Spleen (tissue), 11 donors: ENCODE measurements at regions not wholly inside any gene's neighbourhood (a gene's known extent, or its start where the extent isn't known, plus 50 kb on each side); places are given as distances from the start of the nearest gene placed in this dataset.

Experiments used
- DNase-seq: peaks from one replicate; pipeline ENCODE4 v3.0.0-alpha.2; 2020
- H3K27ac ChIP-seq, 8 donors: fragments of 200-600 bp; sonication (generic) in 7 of 8; 1 replicate in 4 of 8; 2 replicates in 4 of 8; pipeline versions ENCODE4 v1.5.0 to v1.8.0; 2016 to 2021; ENCODE audit warnings: inconsistent platforms in 4 of 8, mild to moderate bottlenecking in 4 of 8, moderate library complexity in 1 of 8
- H3K27me3 ChIP-seq, 7 donors: fragments of 200-600 bp; sonication (generic) in 6 of 7; replicated peaks in 1 of 7; 1 replicate in 4 of 7; 2 replicates in 3 of 7; pipeline versions ENCODE4 v1.5.0 to v1.8.0; 2016 to 2021; ENCODE audit warnings: inconsistent platforms in 3 of 7, mild to moderate bottlenecking in 1 of 7
- H3K36me3 ChIP-seq, 6 donors: fragments of 200-600 bp; sonication (generic) in 5 of 6; 1 replicate in 4 of 6; 2 replicates in 2 of 6; pipeline versions ENCODE4 v1.5.0 to v1.8.0; 2016 to 2021; ENCODE audit warnings: inconsistent platforms in 2 of 6
- H3K4me1 ChIP-seq, 6 donors: fragments of 200-600 bp; sonication (generic) in 5 of 6; 1 replicate in 3 of 6; 2 replicates in 3 of 6; pipeline versions ENCODE4 v1.5.0 to v1.8.0; 2016 to 2021; ENCODE audit warnings: inconsistent platforms in 3 of 6
- H3K4me3 ChIP-seq, 8 donors: fragments of 200-600 bp; sonication (generic) in 7 of 8; 1 replicate in 4 of 8; 2 replicates in 4 of 8; pipeline versions ENCODE4 v1.5.0 to v1.8.0; 2016 to 2021; ENCODE audit warnings: inconsistent platforms in 4 of 8, mild to moderate bottlenecking in 4 of 8, moderate library complexity in 2 of 8
- H3K9me3 ChIP-seq, 8 donors: fragments of 200-600 bp; sonication (generic) in 7 of 8; 1 replicate in 4 of 8; 2 replicates in 4 of 8; pipeline versions ENCODE4 v1.5.0 to v1.8.0; 2016 to 2021; ENCODE audit warnings: inconsistent platforms in 4 of 8
- POLR2A ChIP-seq, 3 donors: fragments of 450-650 bp; IDR thresholded peaks; one replicate each; pipeline ENCODE4 v1.5.1; 2017; ENCODE audit warnings: antibody characterized with exemption in 3 of 3, mild to moderate bottlenecking in 1 of 3
- POLR2AphosphoS5 ChIP-seq, 3 donors: sonication (generic); formaldehyde crosslinking; IDR thresholded peaks; one replicate each; pipeline ENCODE4 v1.5.1; 2017; ENCODE audit warnings: antibody characterized with exemption in 3 of 3
- WGBS, 5 donors: extraction: QIAGEN DNeasy Blood & Tissue Kit in 3 of 5; methylation state at CpG; one replicate each; pipeline versions ENCODE4 v1.1.5 to v1.1.7; 2013 to 2018; 5-methylcytosine and 5-hydroxymethylcytosine counted together
- intact Hi-C: fragments of 100-400 bp; cut with DNase I; formaldehyde crosslinking; loops from one replicate; pipeline ENCODE4 v1.15.0; 2023; ENCODE audit warnings: low total_unique reads
- TF ChIP-seq, protein P1 (sequence below), 11 experiments: fragments of 200-600 bp in 7 of 11; fragments of 450-650 bp in 4 of 11; sonication (generic) in 4 of 11; IDR thresholded peaks in 8 of 11; conservative IDR thresholded peaks in 3 of 11; 1 replicate in 7 of 11; 2 replicates in 4 of 11; pipeline versions ENCODE4 v1.4.0 to v1.8.0; 2016 to 2021; ENCODE audit warnings: antibody characterized with exemption in 11 of 11, inconsistent platforms in 4 of 11, mild to moderate bottlenecking in 1 of 11
- donor health status: healthy with polysubstance abuse.
- donor health status: DM: no; HTN: no; CAD: no; lungs with moderate emphysema.
- donor health status: DM: no; HTN: no; CAD: no.
- donor health status: Bipolar disorder and iron deficiency.
- donor health status: healthy.
- donor health status: DM: no; HTN: no; CAD: no.
- donor health status: DM: yes; HTN: yes; CAD: no.

DNA sequence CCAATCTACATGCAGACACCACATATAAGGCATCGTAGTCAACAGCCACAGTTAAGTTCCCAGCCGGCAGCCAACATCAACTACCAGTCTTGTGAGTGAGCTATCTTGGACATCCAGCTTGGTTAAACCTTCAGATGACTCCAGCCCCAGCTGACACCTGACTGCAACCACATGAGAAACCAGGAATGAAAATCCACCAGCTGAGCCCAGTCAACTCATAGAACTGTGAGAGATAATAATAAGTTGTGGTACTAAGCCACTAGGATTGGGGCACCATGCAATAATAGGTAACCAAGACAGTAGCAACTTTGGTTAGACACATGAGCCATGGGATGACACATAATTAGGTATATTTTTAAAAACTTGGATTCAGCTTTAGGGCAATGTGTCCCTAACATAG is 188.1 kb upstream of the BCOR start:
- WGBS, 5 donors, result 84 to 100% (median 96%) methylated on average over 1 to 2 of the region's 2 CpGs
- H3K36me3 ChIP-seq, result no peaks in the 10 kb centered on the region
- intact Hi-C loops, result no loop called here

DNA sequence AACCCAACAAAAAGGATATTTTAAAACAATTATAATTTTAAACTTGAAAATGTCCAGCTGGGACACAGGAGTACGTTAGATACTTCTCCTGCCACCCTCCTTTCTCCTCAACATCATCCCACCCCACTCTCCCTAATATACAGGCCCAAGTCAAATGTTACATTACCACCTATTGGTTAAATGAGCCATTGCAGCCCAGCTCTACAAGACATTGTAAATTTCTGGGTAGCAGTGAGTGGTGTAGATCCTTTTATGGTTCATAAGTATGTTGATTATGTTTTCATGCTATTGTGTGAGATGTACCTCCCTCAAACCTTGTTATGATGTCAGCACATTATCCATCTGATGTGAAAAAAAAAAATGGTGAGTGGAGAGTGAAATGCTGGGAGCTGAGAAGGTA is 187.1 kb upstream of the BCOR start:
- Histone ChIP-seq H3K9me3 (peaks cover 0 to 30% (median 9%) of the 10 kb centered on the region in 8 donors), H3K27me3 (no peaks in the 10 kb centered on the region), H3K4me3 (no peak overlapping the region), H3K27ac (no peak overlapping the region), H3K36me3 (no peaks in the 10 kb centered on the region), H3K4me1 (peaks cover 0 to 12% (median 4%) of the 10 kb centered on the region in 6 donors)
- no peak for DNase-seq
- WGBS, 5 donors, result 45 to 100% (median 76%) methylated on average over 1 of the region's 1 CpG
- TF ChIP-seq, protein P1, sequence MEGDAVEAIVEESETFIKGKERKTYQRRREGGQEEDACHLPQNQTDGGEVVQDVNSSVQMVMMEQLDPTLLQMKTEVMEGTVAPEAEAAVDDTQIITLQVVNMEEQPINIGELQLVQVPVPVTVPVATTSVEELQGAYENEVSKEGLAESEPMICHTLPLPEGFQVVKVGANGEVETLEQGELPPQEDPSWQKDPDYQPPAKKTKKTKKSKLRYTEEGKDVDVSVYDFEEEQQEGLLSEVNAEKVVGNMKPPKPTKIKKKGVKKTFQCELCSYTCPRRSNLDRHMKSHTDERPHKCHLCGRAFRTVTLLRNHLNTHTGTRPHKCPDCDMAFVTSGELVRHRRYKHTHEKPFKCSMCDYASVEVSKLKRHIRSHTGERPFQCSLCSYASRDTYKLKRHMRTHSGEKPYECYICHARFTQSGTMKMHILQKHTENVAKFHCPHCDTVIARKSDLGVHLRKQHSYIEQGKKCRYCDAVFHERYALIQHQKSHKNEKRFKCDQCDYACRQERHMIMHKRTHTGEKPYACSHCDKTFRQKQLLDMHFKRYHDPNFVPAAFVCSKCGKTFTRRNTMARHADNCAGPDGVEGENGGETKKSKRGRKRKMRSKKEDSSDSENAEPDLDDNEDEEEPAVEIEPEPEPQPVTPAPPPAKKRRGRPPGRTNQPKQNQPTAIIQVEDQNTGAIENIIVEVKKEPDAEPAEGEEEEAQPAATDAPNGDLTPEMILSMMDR (IDR thresholded peaks at IDR 0.05 in 8 of 11, conservative IDR thresholded peaks at IDR 0.05 in 3 of 11), result no peak
- TF ChIP-seq POLR2A (IDR thresholded peaks at IDR 0.05) (no peak), POLR2AphosphoS5 (IDR thresholded peaks at IDR 0.05) (no peak)
- intact Hi-C loops, result no loop called here

More for the DNA sequence above, 188.1 kb upstream of the BCOR start:
- H3K27ac ChIP-seq, result no peak overlapping the region
- no peak overlapping the region for H3K4me3 ChIP-seq
- no peaks in the 10 kb centered on the region for H3K27me3 ChIP-seq
- H3K4me1 ChIP-seq, result peaks cover 0 to 10% (median 4%) of the 10 kb centered on the region in 6 donors
- H3K9me3 ChIP-seq, result peaks cover 0 to 37% (median 11%) of the 10 kb centered on the region in 8 donors
- no peak for DNase-seq
- TF ChIP-seq, protein P1 (IDR thresholded peaks at IDR 0.05 in 8 of 11, conservative IDR thresholded peaks at IDR 0.05 in 3 of 11), result no peak
- TF ChIP-seq POLR2A (IDR thresholded peaks at IDR 0.05) (no peak), POLR2AphosphoS5 (IDR thresholded peaks at IDR 0.05) (no peak)

DNA sequence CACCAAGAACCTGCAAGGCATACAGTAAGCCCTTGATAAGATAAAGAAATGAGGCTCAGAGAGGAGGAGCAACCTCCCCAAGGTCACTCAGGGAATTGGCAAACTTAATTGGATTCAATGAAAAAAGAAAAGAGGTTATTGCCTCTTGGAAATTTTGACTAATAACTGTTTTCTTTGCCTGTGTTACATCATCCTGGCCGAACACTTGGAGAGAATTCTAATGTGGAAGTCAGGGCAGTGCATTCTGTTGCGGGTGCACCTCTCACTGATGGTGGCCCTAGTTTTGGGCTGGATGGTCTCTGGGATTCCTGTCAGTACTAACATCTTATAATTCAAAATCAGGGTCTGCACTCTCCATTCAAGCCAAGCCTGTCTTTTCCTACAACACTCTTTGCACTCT is 186.2 kb upstream of the BCOR start:
- H3K4me3 ChIP-seq, result no peak overlapping the region
- peaks cover 0 to 25% (median 4%) of the 10 kb centered on the region in 8 donors for H3K9me3 ChIP-seq
- no peak for TF ChIP-seq POLR2A (IDR thresholded peaks at IDR 0.05)
- TF ChIP-seq, protein P1 (IDR thresholded peaks at IDR 0.05 in 8 of 11, conservative IDR thresholded peaks at IDR 0.05 in 3 of 11), result no peak
- no peak for TF ChIP-seq POLR2AphosphoS5 (IDR thresholded peaks at IDR 0.05)
- no peak for DNase-seq
- no peaks in the 10 kb centered on the region for H3K36me3 ChIP-seq
- WGBS, 5 donors, result 66 to 90% (median 77%) methylated on average over 2 of the region's 2 CpGs
- no peaks in the 10 kb centered on the region for H3K27me3 ChIP-seq
- no peak overlapping the region for H3K27ac ChIP-seq
- peaks cover 0 to 12% (median 4%) of the 10 kb centered on the region in 6 donors for H3K4me1 ChIP-seq
- intact Hi-C loops, result no loop called here

DNA sequence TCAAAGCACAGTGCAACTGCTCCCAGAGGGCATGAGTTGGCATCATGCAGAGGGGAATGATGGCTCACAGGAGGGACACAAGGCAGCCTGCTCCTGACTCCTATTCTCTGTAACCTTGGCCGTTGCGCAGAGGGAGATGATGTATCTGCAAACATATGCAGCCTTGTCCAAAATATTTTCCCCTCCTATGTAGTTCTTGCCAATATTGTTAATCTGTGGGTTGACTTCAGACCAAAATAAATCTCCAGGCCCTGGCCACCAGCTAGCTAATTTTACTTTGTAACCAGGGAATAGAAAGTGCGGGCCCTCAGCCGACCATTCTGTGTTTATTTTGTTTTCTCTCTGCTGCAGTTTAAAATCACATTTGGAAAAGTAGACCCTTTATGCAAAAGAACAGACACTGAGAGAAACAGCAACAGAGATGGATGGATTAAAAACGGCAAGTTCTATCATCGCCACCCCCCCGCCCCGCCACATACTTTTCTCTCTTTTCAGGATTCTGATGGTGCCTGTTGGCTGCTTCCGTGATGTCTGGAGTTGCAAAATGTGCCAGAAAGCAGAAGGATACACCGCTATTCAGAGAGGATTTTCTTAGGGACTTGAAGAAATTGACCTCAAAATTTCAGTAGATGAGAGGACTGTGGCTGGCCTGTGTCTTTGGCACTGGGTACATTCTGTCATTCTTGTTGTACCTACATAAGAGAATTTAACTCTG is 185.3 kb upstream of the BCOR start:
- Histone ChIP-seq H3K27me3 (no peaks in the 10 kb centered on the region), H3K36me3 (no peaks in the 10 kb centered on the region), H3K4me3 (no peak overlapping the region), H3K9me3 (peaks cover 0 to 22% (median 2%) of the 10 kb centered on the region in 8 donors), H3K4me1 (peaks cover 0 to 12% (median 4%) of the 10 kb centered on the region in 6 donors), H3K27ac (no peak overlapping the region)
- TF ChIP-seq POLR2AphosphoS5 (IDR thresholded peaks at IDR 0.05), result no peak
- TF ChIP-seq, protein P1 (IDR thresholded peaks at IDR 0.05 in 8 of 11, conservative IDR thresholded peaks at IDR 0.05 in 3 of 11), result no peak
- TF ChIP-seq POLR2A (IDR thresholded peaks at IDR 0.05), result no peak
- no peak for DNase-seq
- WGBS, 5 donors, result 65 to 84% (median 77%) methylated on average over 10 of the region's 10 CpGs
- intact Hi-C loops, result no loop called here
